ENCODE measurements at regions not wholly inside any gene's neighbourhood (a gene's known extent, or its start where the extent isn't known, plus 50 kb on each side); places are given as distances from the start of the nearest gene placed in this dataset.

DNA sequence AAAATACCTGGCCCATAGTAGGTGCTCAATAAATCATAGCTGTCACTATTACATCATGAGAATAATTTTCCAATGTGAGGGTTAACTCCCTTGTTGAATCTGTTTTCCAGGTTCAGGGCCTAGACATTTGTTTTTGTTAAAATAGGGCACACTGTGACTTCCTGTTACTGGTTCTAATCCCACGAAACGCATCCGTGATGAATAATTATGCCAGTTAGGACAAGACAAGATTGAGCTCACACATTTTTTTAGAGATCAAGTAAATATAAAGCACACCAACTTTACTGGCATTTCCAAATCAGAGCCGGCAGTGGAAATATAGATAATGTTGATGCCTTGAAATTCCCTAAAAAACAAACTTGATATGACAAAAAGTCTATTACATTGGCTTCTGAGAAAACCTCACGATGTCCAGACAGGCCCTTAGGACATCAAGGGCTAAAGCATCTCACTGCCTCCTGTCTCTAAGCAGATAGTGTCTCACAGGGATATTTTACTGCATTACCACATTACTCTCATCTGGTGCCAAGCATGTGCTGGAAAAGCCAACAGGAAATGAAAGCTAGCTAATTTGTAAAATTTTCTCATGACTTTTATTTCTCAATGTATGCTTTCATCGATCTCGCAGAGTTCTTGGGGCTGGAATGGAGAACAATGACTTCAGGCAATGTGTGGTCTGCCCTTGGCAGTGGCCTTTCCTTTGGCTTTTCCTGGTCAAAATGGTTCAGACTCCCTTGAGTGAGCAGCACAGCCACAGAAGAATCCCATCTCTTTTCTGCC is 414.3 kb upstream of the PAPPA start:
- DNase-seq (ENCODE audit: low spot score) (no peak), ATAC-seq (ENCODE audit: low read depth) (no peak)
- Histone ChIP-seq H3K4me3 (ENCODE audit: severe bottlenecking) (no peak overlapping the region), H3K9me3 (ENCODE audit: severe bottlenecking) (no peaks in the 10 kb centered on the region), H3K27me3 (ENCODE audit: insufficient read depth, poor library complexity, severe bottlenecking) (no peaks in the 10 kb centered on the region), H3K4me1 (ENCODE audit: insufficient read depth, poor library complexity, severe bottlenecking) (no peaks in the 10 kb centered on the region), H3K36me3 (ENCODE audit: low read depth) (no peaks in the 10 kb centered on the region), H3K27ac (ENCODE audit: poor library complexity, severe bottlenecking) (no peak overlapping the region)
- no peak for TF ChIP-seq CTCF (IDR thresholded peaks at IDR 0.05; ENCODE audit: poor library complexity, severe bottlenecking)

- no peaks in the 10 kb centered on the region for H3K27me3 ChIP-seq (ENCODE audit: insufficient read depth, poor library complexity, severe bottlenecking)
- no peak overlapping the region for H3K4me3 ChIP-seq (ENCODE audit: severe bottlenecking)
- no peaks in the 10 kb centered on the region for H3K36me3 ChIP-seq (ENCODE audit: low read depth)
- H3K27ac ChIP-seq (ENCODE audit: poor library complexity, severe bottlenecking) = no peak overlapping the region
- ATAC-seq (ENCODE audit: low read depth) = no peak
- TF ChIP-seq CTCF (IDR thresholded peaks at IDR 0.05; ENCODE audit: poor library complexity, severe bottlenecking) = no peak
- H3K9me3 ChIP-seq (ENCODE audit: severe bottlenecking) = no peaks in the 10 kb centered on the region
- no peak for DNase-seq (ENCODE audit: low spot score)
- no peaks in the 10 kb centered on the region for H3K4me1 ChIP-seq (ENCODE audit: insufficient read depth, poor library complexity, severe bottlenecking)
Measured at GRCh38 chr9:115740986-115741385, 412.6 kb upstream of the PAPPA start.

DNA sequence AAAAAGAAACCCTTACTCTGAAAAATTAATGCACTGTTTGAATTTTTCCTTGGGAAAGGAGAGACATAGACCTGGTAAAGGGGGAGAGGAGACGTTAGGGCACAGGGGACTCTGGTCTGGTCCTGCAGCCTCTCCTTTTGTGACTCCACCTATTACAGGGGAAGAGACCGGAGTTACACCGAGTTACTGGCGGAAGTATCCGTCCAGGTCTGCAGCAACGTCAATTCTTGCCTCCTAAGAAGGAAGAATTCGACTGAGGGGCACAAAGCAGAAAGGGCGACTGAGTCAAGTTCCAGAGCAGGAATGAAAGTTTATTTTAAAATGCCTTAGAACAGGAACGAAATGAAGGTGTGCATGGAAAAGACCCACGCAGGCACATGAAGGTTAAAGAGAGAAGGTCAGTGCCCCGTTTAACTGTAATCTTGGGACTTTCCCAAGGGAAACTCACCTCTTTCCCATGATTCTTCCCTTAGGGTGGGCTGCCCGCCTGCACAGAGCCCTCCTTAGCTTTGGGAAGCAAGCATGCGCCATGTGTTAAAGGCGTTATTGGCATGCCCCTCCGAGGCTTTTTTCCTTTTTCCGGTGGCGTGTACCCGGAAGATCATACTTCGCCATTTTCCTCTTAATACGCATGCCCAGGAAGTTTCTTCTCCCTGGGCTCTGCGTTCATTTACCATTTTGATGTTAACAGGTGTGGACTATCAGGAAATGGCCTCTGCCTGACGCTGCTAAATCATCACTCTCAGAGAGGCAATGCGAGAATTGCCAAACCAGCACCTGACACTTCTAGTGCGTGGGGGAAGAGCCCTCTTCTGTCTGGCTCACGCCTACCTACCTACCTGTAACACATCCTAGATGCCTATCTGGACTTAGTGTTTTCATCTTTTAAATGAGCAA is 409.6 kb upstream of the PAPPA start:
- no peak overlapping the region for H3K4me3 ChIP-seq (ENCODE audit: severe bottlenecking)

DNA sequence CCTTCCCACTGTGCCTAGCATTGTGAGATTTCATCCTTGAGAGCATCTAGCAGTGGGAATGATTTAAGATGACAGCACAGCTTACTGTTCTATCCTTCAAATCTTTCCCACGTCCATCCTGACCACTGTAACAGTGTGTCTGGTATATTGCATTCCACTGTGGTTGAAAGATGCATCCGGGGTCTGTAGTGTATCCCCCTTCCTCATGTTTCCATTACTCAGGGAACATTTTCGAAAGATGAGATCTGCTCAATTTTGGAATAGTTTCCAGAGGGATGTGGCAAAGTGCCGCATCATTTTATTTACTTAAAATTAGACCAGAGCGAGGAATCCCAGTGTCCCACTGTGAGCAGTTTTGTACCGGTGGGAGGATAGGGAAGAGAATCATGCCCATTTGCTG is 407.1 kb upstream of the PAPPA start:
- Histone ChIP-seq H3K4me3 (ENCODE audit: severe bottlenecking) (no peak overlapping the region), H3K9me3 (ENCODE audit: severe bottlenecking) (no peaks in the 10 kb centered on the region), H3K36me3 (ENCODE audit: low read depth) (no peaks in the 10 kb centered on the region), H3K4me1 (ENCODE audit: insufficient read depth, poor library complexity, severe bottlenecking) (no peaks in the 10 kb centered on the region), H3K27me3 (ENCODE audit: insufficient read depth, poor library complexity, severe bottlenecking) (no peaks in the 10 kb centered on the region), H3K27ac (ENCODE audit: poor library complexity, severe bottlenecking) (no peak overlapping the region)
- no peak for TF ChIP-seq CTCF (IDR thresholded peaks at IDR 0.05; ENCODE audit: poor library complexity, severe bottlenecking)
- DNase-seq (ENCODE audit: low spot score) (no peak), ATAC-seq (ENCODE audit: low read depth) (no peak)

More for the DNA sequence above, 409.6 kb upstream of the PAPPA start:
- no peaks in the 10 kb centered on the region for H3K4me1 ChIP-seq (ENCODE audit: insufficient read depth, poor library complexity, severe bottlenecking)
- DNase-seq (ENCODE audit: low spot score) (no peak), ATAC-seq (ENCODE audit: low read depth) (no peak)
- TF ChIP-seq CTCF (IDR thresholded peaks at IDR 0.05; ENCODE audit: poor library complexity, severe bottlenecking) = no peak
- H3K9me3 ChIP-seq (ENCODE audit: severe bottlenecking) = no peaks in the 10 kb centered on the region
- H3K27me3 ChIP-seq (ENCODE audit: insufficient read depth, poor library complexity, severe bottlenecking) = no peaks in the 10 kb centered on the region
- H3K27ac ChIP-seq (ENCODE audit: poor library complexity, severe bottlenecking) = no peak overlapping the region
- no peaks in the 10 kb centered on the region for H3K36me3 ChIP-seq (ENCODE audit: low read depth)
